Astrocyte (in vitro differentiated cells and primary cell): ENCODE measurements at regions not wholly inside any gene's neighbourhood (a gene's known extent, or its start where the extent isn't known, plus 50 kb on each side); places are given as distances from the start of the nearest gene placed in this dataset.

Experiments used
- CTCF ChIP-seq: IDR thresholded peaks from 2 replicates; pipeline ENCODE4 v1.5.1; 2011; ENCODE audit warnings: low read depth, mild to moderate bottlenecking, inconsistent platforms, low read length, moderate library complexity; ENCODE audit not compliant: insufficient read depth
- EZH2 ChIP-seq: IDR thresholded peaks from 2 replicates; pipeline ENCODE4 v1.6.1; 2012; ENCODE audit warnings: mild to moderate bottlenecking, low read length, inconsistent platforms; ENCODE audit not compliant: insufficient read depth

DNA sequence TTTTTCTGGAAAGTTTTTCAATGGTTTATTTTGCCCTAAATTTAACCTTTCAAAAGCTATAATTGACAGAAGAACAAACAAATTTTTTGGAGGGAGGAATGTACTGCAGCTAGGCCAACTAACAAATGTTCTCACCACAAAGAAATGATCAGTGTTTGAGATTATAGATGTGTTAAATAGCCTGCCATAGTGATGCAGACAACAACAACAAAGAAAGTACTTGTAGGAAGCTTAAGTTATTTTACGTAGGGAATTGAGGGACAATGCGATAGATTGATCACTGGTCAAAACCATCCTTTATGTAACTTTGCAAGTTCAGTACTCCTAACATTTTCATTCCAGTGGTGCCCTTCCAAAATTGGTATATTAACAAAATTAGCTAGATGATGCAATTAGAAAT lies 340.4 kb downstream of the SH3BGRL start:
- TF ChIP-seq CTCF (no peak), EZH2 (no peak)
